Left colon (tissue), 2 donors: ENCODE measurements at regions not wholly inside any gene's neighbourhood (a gene's known extent, or its start where the extent isn't known, plus 50 kb on each side); places are given as distances from the start of the nearest gene placed in this dataset.
A peak's percentile ranks its signal among the peaks of the same experiment; 100 is the strongest.
"Not testable (repeated sequence)": the region's sequence is repeated elsewhere in the genome, so short reads cannot be mapped to it uniquely, and the experiment has no call there.

Experiments
- ATAC-seq: fragments of 200-7000 bp; cut with Tn5 transposase; one replicate; pipeline ENCODE4 v1.9.1; 2020; ENCODE audit warnings: mild to moderate bottlenecking, moderate library complexity
- DNase-seq, 2 donors: peaks; one replicate each; pipeline ENCODE4 v3.0.0-alpha.2; 2020
- intact Hi-C, 2 donors: fragments of 100-400 bp; cut with DNase I in 1 of 2; cut with micrococcal nuclease in 1 of 2; formaldehyde crosslinking; loops; one replicate each; pipeline versions ENCODE4 v1.11.2 to v1.14.0; 2022; cut with DNase I, micrococcal nuclease
- donor health status: DM: no; HTN: no; CAD: no.
- donor health status: DM: yes; HTN: yes; CAD: no.

DNA sequence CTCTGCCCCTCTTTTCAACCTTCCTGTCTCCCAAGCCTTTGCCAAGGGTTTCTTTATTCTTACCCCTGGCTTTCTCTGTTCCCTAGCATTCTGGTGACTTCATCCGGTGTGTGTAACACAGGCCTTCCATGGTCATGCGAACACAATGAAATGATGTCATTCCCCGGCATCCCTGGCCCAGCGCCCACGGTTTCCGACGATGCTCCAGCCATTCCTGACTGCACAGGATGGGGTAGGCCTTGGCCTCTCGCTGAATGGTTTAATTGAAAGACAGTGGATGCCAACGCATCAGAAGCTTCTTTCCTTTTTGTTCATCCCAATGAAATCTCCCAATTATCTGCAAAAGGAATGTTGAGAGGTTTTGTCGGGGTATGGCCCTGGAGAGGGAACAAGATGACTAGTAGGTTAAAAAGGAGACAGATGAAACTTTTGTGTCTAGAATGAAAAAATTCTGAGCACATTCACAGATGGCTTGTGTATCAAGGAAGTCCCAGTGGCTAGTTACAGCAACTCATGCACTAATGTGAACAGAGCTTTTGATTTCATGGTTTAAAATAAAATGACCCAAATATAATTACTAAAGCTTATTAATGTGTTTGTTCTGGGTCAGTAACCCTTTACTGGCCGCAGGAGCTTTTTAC lies 655.0 kb downstream of the QKI start:
- intact Hi-C loops: no loop called here
- no peak for DNase-seq
- no peak for ATAC-seq

DNA sequence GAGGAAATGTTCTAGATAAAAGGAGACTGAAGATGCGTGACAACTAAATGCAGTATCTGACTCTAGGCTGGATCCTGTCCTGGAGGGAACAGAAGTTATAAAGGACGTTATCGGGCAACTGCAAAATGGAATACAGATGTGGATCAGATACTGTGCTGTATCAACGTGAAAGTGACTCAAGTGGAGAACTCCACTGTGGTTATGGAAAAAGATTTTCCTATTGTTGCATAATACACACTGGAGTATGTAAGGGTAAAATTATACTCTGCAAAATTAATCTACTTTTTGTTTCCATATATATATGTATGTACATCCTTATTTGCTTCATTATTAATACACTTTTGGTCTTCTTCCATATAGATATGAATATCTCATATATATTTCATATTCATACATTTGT lies 654.0 kb downstream of the QKI start:
- intact Hi-C loops: no loop called here
- ATAC-seq: no peak
- DNase-seq: no peak

- no peak for ATAC-seq
- intact Hi-C loops: no loop called here
- DNase-seq: no peak
Observed at GRCh38 chr6:164066766-164067165, 652.2 kb downstream of the QKI start.

- ATAC-seq (no peak), DNase-seq (no peak)
- intact Hi-C loops: no loop called here
Observed at GRCh38 chr6:164066335-164066734, 651.8 kb downstream of the QKI start.

- DNase-seq: no peak
- intact Hi-C loops: no loop called here
- ATAC-seq: no peak
Observed at GRCh38 chr6:164063346-164063745, 648.8 kb downstream of the QKI start.

DNA sequence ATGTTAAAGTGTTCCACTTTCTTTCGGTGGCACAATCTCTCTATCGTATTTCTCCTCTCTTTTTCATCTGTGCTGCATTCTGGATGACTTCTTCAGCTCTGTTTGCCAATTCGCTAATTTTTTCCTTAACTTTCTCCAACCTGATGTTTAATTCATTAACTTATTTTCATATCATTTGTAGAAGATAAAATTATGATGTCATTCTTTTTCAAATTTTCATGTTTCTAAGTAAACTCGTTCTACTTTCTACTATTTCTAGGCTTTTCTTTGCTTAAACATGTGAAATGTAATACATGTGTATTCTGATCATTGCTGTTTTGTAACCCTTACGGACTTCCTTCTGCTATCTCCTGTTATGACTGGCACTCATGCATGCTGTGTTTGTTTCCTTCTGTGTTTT lies 648.4 kb downstream of the QKI start:
- no peak for DNase-seq
- intact Hi-C loops: no loop called here
- no peak for ATAC-seq

GRCh38 chr6:164057876-164058275 lies 643.4 kb downstream of the QKI start:
- ATAC-seq: no peak
- intact Hi-C loops: no loop called here
- DNase-seq: no peak

DNA sequence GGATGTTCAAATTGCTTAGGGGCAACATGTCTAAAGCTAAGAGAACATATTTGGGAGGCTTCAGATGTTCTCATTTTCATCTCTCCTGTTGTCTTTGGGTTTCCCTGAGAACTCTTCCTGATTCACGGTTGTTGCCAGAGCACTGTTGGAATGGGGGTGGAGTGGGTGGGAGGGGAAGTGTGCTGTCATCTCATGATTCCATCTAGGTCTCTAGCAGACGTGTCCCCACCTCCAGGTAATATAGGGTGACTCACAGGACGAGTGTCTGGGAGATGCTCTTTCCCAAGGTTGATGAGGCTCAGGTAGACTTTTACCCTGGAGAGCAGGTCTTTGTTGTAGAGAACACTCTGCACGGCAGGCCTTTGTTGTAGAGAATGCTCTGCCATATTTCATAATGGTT lies 636.9 kb downstream of the QKI start:
- ATAC-seq (no peak), DNase-seq (no peak)
- intact Hi-C loops: no loop called here

GRCh38 chr6:164049517-164049988 lies 635.0 kb downstream of the QKI start:
- intact Hi-C loops: no loop called here
- ATAC-seq (no peak), DNase-seq (no peak)

GRCh38 chr6:164048840-164049516 lies 634.5 kb downstream of the QKI start:
- ATAC-seq: no peak
- no peak for DNase-seq
- intact Hi-C loops: no loop called here

GRCh38 chr6:164045082-164045481 lies 630.6 kb downstream of the QKI start:
- DNase-seq: no peak
- ATAC-seq: no peak
- intact Hi-C loops: no loop called here

GRCh38 chr6:164043656-164044055 lies 629.1 kb downstream of the QKI start:
- ATAC-seq, intact Hi-C loops, DNase-seq: not testable (repeated sequence)

- ATAC-seq (no peak), DNase-seq (peak in 1 of 2 donors; percentile 28)
- intact Hi-C loops: no loop called here
Observed at GRCh38 chr6:164042212-164042611, 627.7 kb downstream of the QKI start.

DNA sequence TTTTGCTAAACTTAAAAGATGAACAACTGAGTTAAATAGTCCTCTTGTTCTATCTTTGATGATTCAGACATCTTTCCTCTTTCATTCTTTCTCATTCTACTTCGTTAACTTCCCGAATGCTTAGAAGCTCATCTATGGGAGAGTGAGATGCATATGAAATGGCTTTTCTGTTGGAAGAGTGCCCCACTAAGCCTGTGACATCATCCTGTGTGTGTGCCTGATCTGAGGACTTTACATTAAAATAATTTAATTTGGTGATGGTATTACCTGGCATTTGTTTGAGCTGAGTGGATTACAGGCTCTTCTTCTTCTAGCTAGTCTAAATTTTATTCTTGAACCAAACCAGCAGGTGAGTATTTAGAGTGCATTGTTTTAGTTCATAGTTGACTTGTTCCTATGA lies 626.5 kb downstream of the QKI start:
- intact Hi-C loops: no loop called here
- ATAC-seq (no peak), DNase-seq (no peak)

DNA sequence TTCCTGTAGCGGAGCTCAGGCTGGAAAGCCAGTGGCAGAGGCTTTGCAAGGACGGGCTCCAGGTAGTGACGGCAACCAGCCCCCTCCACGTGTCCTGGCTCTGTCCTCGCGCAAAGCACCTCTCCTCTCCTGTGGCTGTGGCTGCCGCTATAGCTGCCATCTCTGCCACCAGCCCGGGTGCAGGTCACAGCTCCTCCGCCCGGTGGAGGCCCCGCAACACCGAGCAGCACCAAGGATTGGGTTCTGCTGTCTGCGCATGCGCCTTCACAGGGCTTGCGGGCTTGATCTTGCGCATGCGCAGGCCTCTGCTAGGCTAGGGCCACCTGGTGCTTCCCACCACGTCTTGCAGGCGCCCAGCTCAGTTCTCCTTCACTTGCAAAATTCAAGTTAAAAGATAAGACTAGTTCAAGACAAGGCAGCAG lies 625.4 kb downstream of the QKI start:
- DNase-seq (peak in 1 of 2 donors; percentile 55), ATAC-seq (peak; percentile 37)
- intact Hi-C loops: no loop called here

DNA sequence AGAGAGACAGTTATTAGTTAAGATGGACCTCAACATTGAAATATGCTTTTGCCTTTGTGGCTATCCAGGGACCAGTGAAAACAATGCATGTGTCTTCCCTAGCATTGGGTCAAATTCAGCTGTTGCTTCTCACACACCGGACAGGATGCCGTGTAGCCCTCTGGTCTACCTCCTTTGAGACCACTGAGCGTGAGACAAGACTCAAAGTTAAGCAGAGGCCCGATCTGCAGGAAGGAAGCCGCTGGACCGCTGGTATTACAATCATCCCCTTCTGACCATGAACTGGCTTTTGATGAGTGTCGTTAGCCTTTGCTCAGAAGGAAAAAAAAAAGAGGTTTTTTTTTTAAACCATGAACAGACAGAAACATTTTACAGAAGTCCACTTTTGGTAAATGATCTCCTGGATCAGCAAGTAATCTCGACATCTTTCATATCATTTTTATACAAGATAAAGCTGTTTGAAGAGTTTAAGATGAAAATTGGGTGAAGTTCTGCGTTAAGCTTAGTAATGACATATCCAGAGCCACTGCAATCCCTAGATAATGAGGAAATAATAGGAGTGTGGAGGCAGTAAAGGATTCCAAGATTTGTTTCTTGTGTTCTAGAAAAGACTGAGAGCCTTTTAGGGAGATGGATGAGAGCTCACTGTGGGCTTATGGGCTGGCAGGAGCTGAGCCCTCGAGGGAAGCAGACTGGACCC lies 622.8 kb downstream of the QKI start:
- intact Hi-C loops: no loop called here
- DNase-seq (no peak), ATAC-seq (no peak)

DNA sequence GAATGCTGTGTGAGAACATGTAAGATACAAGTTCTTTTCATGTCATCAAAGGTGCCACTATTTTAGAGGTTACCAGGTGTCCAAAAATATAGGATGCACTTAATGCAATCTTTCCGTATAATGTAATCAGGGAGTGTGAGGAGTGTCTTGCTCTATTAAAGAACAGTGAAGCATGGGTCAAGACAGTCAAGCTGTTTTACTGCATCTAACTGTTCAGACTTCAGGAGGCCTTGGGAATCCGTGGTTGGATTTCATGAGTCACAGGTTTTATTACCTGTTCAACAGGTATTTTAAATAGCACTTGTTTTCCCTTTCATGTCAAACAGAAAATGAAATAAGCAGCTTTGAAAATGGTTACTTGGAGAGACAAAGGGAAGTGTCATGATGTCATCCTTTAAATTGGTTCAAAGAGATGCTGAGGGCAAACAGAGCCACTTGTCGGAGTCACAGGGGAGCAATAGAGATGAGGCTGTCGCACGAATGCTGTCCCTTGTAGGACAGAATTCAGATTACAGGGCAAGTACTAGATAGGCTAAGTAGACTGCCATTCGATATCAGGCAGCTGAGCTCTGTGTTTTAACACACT lies 621.5 kb downstream of the QKI start:
- intact Hi-C loops: no loop called here
- ATAC-seq (no peak), DNase-seq (no peak)

GRCh38 chr6:164034602-164035140 lies 620.2 kb downstream of the QKI start:
- intact Hi-C loops: no loop called here
- ATAC-seq (no peak), DNase-seq (no peak)

DNA sequence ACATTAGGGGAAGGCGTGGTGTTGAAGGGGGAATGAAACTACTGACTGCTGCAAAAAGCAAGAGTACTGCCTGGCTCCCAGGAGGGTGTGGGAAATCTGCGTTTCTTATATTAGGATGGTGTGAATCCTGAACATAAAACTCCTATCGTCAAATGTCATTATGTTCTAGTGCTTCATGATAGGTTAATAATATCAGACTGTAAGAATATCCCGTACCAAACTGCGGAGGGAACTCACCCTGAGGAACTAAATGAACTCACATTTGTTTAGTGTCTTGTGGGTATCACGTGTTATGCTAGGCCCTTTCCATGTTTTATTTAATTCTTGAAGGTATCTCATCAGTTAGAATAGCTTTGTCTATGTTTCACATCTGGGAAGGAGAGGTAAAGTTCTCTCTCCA lies 610.7 kb downstream of the QKI start:
- DNase-seq (no peak), ATAC-seq (no peak)
- intact Hi-C loops: no loop called here

DNA sequence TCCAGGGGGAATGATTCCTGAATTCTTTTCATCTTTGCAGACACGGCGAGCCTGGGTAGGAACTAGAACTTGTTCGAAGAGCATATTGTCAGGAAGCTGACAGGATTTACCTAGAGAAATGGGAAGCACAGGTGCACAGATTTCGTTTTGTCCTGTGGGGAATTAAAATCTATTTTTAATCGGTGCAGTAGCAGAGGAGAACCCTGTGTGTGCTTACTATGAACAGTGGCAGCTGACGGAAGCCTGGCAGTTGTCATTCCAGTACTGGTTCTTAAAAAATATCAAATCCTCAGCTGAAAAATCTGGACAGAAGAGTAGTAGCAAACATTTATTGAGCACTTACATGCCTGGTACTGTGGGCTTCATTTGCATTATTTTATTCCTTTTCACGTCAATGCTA lies 609.0 kb downstream of the QKI start:
- ATAC-seq (no peak), DNase-seq (no peak)
- intact Hi-C loops: no loop called here
